GM19452 (cell line): ENCODE measurements at regions not wholly inside any gene's neighbourhood (a gene's known extent, or its start where the extent isn't known, plus 50 kb on each side); places are given as distances from the start of the nearest gene placed in this dataset.
"Not testable (repeated sequence)": the region's sequence is repeated elsewhere in the genome, so short reads cannot be mapped to it uniquely, and the experiment has no call there.

Source experiments
- ATAC-seq: cut with Tn5 transposase; IDR thresholded peaks from one replicate; pipeline ENCODE4 v1.9.1; 2021; ENCODE audit not compliant: unreplicated experiment

DNA sequence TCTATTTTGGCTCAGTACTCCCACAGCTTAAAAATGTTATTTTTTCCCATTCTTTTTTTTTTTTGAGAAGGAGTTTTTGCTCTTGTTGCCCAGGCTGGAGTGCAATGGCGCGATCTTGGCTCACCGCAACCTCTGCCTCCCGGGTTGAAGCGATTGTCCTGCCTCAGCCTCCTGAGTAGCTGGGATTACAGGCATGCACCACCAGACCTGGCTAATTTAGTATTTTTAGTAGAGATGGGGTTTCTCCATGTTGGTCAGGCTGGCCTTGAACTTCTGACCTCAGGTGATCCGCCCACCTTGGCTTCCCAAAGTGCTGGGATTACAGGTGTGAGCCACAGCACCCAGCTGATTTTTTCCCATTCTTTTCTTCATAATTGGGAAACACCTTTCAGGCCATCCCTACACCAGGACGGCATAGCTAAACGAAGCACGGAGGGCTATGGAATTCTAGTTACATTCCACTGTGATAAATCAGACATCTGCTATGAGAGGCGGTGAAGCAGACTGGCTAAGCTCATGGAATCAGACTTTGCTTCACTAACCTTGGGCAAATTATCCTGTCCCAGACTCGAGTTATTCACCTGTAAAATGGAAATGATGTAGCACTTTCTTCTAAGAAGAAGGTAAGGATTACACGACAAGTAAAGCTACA is 68.7 kb upstream of the ZFAND5 start:
- not testable (repeated sequence) for ATAC-seq

DNA sequence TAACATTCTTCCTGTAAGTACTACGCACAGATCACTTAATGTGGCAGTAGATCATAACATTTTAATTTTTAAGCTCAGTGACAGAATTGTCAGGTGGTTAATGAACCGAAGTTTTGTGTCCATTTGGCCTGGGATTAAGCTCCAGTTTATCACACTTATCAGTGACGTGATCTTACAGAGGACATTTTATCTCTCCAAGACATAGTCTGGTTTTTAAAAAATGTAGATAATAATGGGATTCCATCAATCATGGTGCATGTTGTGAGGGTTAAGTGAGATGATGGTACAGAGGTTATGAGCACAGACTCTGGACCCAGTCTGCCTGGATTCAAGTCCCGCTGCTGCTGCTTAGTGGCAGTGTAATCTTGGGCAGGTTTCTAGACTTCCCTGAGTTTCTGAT is 66.0 kb upstream of the ZFAND5 start:
- no peak for ATAC-seq

DNA sequence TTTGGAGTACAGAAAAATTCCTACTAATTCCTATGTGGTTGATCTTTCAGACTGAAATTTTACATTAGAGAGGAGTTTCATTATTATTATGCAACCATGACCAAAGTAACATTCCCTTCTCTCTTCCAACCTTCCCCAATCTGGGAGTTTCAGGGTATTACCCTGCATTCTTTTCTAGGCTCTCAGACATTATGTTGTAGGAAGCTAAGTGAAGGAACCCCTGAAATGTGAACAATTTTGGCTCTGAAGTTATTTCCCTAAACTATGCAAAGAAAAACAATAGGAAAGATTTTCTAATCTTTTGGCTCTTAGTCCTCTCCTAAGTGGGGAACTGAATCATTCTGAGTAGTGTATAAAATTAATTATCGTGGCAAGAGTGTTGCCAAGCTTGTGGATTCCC is 63.3 kb upstream of the ZFAND5 start:
- ATAC-seq, result no peak

DNA sequence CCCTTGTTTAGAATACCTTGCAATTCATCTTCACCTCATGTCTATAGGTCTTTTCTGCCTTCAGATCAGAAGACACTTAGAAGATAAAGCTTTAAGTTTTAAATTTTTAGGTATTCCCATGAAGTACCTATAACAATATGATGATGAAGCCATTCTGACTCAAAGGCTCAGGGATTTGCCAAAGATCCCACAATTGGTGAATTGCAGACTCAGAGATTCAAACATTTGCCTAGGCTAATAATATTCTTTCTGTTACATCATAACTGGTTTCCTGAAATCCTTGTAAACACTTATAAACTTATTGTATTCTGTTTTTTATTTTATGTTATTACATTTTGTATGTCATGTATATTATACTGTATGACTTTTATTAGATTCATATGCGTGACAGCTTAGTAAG is 62.8 kb upstream of the ZFAND5 start:
- no peak for ATAC-seq

DNA sequence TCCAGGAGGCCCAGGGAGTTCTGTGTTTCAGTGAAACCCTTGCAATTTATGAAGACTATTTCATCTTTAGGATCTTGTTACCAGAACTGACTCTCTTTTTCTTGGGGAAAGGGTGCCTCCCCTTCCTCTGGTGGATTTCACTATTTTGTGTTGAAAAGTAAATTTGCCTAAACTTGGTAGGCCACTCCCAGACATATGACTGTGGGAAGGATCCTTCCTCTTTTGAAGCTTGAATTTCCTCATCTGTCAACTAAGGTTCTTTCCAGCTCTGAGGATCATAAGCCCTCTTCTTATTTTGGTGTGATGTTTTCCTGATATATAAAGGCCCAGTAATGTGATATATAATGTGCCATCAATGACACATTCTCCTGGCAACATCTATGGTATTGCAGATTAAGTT is 59.1 kb upstream of the ZFAND5 start:
- no peak for ATAC-seq

DNA sequence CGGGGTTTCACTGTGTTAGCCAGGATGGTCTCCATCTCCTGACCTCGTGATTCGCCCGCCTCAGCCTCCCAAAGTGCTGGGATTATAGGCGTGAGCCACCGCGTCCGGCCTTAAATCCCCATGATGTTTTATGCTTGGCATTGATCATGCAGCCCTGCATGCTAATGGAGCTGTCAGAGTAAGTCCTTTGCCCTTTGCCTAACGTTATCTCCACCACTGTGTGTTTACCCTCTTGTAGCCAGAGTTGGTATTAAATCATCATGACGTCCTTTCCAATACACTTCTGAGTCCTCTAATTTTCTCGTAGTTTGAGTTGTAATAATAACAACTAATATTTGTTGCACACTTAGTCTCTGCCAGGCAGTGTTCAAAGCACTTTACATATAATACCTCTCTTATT is 57.2 kb upstream of the ZFAND5 start:
- ATAC-seq, result no peak

DNA sequence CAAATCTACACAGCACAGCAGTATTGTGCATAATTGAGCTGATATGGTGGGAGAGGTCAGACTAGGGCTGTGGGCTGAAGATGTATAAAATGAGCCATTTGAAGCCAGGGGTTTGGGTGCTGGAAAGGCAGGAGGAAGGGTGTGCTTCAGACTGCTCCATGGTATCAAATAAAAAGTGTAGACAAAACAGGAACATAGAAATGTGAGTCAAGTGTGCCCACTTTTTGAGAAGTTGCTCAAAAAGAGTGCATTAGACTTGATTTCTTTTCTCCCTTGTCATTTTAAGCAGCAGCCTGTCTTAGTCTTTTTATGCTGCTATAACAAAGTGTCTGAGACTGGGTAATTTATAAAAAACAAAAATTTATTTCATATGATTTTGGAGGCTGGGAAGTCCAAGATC is 55.8 kb upstream of the ZFAND5 start:
- no peak for ATAC-seq

DNA sequence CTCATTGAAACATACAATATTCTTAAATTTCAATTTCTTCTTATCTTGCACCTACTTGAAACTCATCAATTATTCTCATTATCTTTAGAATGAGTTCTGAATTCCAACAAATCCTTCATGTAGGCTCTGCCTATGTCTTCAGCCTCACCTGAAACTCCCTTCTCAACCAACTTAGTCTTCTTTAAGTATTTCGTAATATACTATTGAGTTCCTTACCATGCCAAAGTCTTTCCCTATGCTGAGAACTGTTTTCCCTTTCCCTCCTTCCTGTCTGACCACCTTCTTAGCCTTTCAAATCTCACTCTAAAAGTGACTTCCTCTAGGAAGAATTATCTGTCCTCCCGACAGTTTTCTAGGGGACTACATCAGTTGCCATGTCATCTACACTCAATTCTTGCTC is 50.9 kb upstream of the ZFAND5 start:
- no peak for ATAC-seq

DNA sequence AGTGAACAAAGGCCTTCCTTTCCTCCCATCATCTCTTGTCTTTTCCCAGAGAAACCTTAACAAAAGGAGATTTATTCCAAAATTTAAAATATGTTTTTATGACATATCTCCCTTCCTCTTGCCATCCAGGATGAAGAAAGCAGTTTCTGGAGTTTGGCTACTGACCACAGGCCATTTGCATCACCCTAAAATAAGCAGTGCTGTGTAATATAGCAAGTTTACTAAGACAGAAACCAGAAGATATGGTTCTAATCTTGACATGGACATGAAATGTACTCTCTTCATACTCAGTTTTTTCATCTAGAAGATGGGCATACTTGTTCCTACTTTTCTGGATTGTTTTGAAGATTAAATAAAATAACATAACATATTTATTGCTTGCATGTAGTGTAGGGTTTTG is 50.2 kb upstream of the ZFAND5 start:
- ATAC-seq, result no peak
